H1 (cell line): ENCODE measurements at regions not wholly inside any gene's neighbourhood (a gene's known extent, or its start where the extent isn't known, plus 50 kb on each side); places are given as distances from the start of the nearest gene placed in this dataset.

Experiments used
- EP300 ChIP-seq, 2 experiments: IDR thresholded peaks; 1 replicate in 1 of 2; 2 replicates in 1 of 2; pipeline ENCODE4 v1.6.1; 2011 to 2012; ENCODE audit warnings: low read depth in 2 of 2, low read length in 2 of 2, mild to moderate bottlenecking in 2 of 2, borderline replicate concordance in 1 of 2, inconsistent platforms in 1 of 2, moderate library complexity in 1 of 2
- POLR2A ChIP-seq, 2 experiments: IDR thresholded peaks; 1 replicate in 1 of 2; 2 replicates in 1 of 2; pipeline ENCODE4 v1.6.1; 2011; ENCODE audit warnings: low read depth in 2 of 2, low read length in 2 of 2, mild to moderate bottlenecking in 2 of 2; ENCODE audit errors: control extremely low read depth in 1 of 2
- TAF1 ChIP-seq: IDR thresholded peaks from 2 replicates; pipeline ENCODE4 v1.6.1; 2011; ENCODE audit warnings: mild to moderate bottlenecking, low read depth, low read length
- TCF12 ChIP-seq: IDR thresholded peaks from 2 replicates; pipeline ENCODE4 v1.6.1; 2011; ENCODE audit warnings: low read depth, mild to moderate bottlenecking, low read length
- ZNF274 ChIP-seq: IDR thresholded peaks from 2 replicates; pipeline ENCODE4 v1.7.0; 2012; ENCODE audit warnings: low read length, borderline replicate concordance; ENCODE audit errors: extremely low read depth

DNA sequence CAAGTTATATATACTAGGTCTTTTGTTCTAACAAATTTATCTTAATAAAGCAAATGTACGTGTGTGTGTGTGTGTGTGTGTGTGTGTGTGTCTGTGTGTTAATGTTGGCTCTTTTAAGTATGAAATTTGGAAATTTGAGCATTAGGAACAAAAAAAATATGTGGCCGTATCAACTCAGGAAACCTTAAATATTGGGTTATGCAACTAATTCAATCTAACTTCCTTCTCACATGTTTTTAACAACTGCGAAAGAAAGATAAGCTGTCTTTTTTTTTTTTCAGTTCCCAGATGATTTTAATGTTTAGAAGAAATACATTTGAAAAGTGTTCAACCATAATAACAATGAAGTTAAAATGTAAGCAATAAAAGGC, 616.4 kb upstream of the ARID1B start (continued):
- TF ChIP-seq TAF1 (no peak), TCF12 (no peak), EP300 (IDR thresholded peaks at IDR 0.05; ENCODE audit: borderline replicate concordance in 1 of 2, low read depth in 2 of 2, low read length in 2 of 2) (no peak), POLR2A (IDR thresholded peaks at IDR 0.05; ENCODE audit: control extremely low read depth in 1 of 2, low read depth in 2 of 2, low read length in 2 of 2) (no peak), ZNF274 (no peak)
